HEK293T (cell line): ENCODE measurements at regions not wholly inside any gene's neighbourhood (a gene's known extent, or its start where the extent isn't known, plus 50 kb on each side); places are given as distances from the start of the nearest gene placed in this dataset.
"Not testable (repeated sequence)": the region's sequence is repeated elsewhere in the genome, so short reads cannot be mapped to it uniquely, and the experiment has no call there.

Experiments used
- CTBP1 ChIP-seq: fragments of 450-650 bp; IDR thresholded peaks from 2 replicates; pipeline ENCODE4 v1.6.1; 2016; ENCODE audit warnings: borderline replicate concordance
- ELF4 ChIP-seq: fragments of 450-650 bp; IDR thresholded peaks from 2 replicates; pipeline ENCODE4 v1.6.1; 2017; ENCODE audit warnings: antibody characterized with exemption
- L3MBTL2 ChIP-seq: fragments of 450-650 bp; conservative IDR thresholded peaks from 2 replicates; pipeline ENCODE4 v1.6.1; 2016; ENCODE audit warnings: mild to moderate bottlenecking
- SP1 ChIP-seq: fragments of 450-650 bp; IDR thresholded peaks from 2 replicates; pipeline ENCODE4 v1.6.1; 2017

DNA sequence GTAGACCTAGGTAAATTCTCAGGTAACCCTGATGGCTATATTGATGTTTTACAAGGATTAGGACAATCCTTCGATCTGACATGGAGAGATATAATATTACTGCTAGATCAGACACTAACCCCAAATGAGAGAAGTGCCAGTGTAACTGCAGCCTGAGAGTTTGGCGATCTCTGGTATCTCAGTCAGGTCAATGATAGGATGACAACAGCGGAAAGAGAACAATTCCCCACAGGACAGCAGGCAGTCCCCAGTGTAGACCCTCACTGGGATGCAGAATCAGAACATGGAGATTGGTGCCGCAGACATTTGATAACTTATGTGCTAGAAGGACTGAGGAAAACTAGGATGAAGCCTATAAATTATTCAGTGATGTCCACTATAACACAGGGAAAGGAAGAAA is 228.4 kb upstream of the CWC22 start:
- not testable (repeated sequence) for TF ChIP-seq ELF4, SP1, L3MBTL2, CTBP1
